ENCODE measurements at regions not wholly inside any gene's neighbourhood (a gene's known extent, or its start where the extent isn't known, plus 50 kb on each side); places are given as distances from the start of the nearest gene placed in this dataset.

- TF ChIP-seq CTCF (IDR thresholded peaks at IDR 0.05 in 4 of 5, conservative IDR thresholded peaks at IDR 0.05 in 1 of 5), result no peak
- TF ChIP-seq POLR2A (IDR thresholded peaks at IDR 0.05), result peak in 1 of 2 donors; percentile 49
Observed at GRCh38 chr6:122128445-122128844, 271.0 kb upstream of the HSF2 start.
